ENCODE measurements at regions not wholly inside any gene's neighbourhood (a gene's known extent, or its start where the extent isn't known, plus 50 kb on each side); places are given as distances from the start of the nearest gene placed in this dataset.
"Not testable (repeated sequence)": the region's sequence is repeated elsewhere in the genome, so short reads cannot be mapped to it uniquely, and the experiment has no call there.

DNA sequence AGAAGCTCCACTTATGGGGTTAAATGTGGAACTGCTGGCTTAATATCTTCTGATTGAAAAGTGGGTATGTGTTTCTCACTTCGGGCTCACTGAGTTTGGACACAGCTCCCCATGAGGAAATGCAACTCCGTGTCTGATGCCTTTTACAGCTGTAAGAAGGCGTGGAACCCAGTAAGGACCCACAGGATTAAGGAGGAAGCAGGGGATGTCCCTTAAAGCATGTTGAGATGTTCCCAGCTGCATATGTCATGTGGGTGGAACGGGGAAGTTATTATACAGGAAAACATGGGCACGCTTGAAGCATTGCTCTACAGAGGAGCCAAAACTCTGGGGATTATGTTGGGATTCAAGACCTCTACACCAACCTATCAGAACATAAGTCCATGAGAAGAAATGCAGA lies 224.4 kb downstream of the NEBL start:
- no peak for FAIRE-seq
- 50 to 61% (median 58%) methylated on average over 5 of the region's 5 CpGs for WGBS, 3 donors

DNA sequence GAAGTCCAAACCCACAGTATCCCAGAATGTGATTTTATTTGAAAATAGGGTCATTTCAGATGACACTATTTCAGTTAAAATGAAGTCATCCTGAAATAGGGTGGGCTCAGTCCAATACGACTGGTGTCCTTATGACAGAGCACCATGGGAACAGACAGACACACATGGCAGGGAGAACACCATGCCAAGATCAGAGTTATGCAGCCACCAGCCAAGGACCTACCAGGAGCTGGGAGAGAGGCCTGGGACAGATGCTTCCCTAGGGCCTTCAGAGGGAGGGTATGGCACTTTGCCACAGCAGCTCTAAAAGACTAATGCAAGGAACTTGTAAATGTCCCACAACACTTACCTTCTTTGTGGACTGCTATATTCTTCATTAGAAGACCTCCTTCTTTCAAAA lies 226.5 kb downstream of the NEBL start:
- WGBS, 3 donors: 68 to 85% (median 83%) methylated on average over 1 of the region's 1 CpG
- no peak overlapping the region for H3K27ac ChIP-seq (ENCODE audit: low read depth in 1 of 3, low read length in 2 of 3)
- no peaks in the 10 kb centered on the region for H3K36me3 ChIP-seq (ENCODE audit: control insufficient read depth in 3 of 3, insufficient read depth in 2 of 3, low read depth in 1 of 3, low read length in 3 of 3)

More for the DNA sequence above, 224.4 kb downstream of the NEBL start:
- no peak overlapping the region for H3K4me3 ChIP-seq (ENCODE audit: low read depth in 1 of 3, low read length in 3 of 3)
- no peak for DNase-seq
- no peaks in the 10 kb centered on the region for H3K9me3 ChIP-seq (ENCODE audit: control insufficient read depth in 2 of 2, insufficient read depth in 1 of 2, low read depth in 1 of 2, low read length in 1 of 2)
- H3K27me3 ChIP-seq (ENCODE audit: control insufficient read depth in 3 of 3, insufficient read depth in 3 of 3, low read length in 3 of 3): no peaks in the 10 kb centered on the region
- no peak overlapping the region for H3K27ac ChIP-seq (ENCODE audit: low read depth in 1 of 3, low read length in 2 of 3)
- no peaks in the 10 kb centered on the region for H3K36me3 ChIP-seq (ENCODE audit: control insufficient read depth in 3 of 3, insufficient read depth in 2 of 3, low read depth in 1 of 3, low read length in 3 of 3)
- H3K4me1 ChIP-seq (ENCODE audit: control insufficient read depth in 3 of 3, insufficient read depth in 2 of 3, low read depth in 1 of 3, low read length in 2 of 3): no peaks in the 10 kb centered on the region

DNA sequence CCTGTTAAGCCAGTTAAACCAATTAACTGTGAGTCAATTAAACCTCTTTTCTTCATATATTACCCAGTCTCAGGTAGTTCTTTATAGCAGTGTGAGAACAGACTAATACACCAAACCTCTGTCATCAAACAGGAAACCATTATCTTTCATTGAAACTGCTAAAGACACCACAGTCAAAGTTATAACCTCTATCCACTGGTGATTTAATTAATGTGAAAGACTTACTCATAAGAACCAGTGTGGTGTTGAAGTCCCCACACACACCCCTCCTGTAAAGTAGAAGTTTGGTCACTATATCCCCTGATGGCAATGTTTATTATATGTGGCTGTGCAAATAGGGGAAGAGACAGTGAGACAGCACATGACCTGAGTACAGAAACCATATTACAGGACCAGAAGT lies 228.1 kb downstream of the NEBL start:
- H3K27me3 ChIP-seq (ENCODE audit: control insufficient read depth in 3 of 3, insufficient read depth in 3 of 3, low read length in 3 of 3): no peaks in the 10 kb centered on the region
- H3K4me3 ChIP-seq (ENCODE audit: low read depth in 1 of 3, low read length in 3 of 3): no peak overlapping the region
- no peak overlapping the region for H3K27ac ChIP-seq (ENCODE audit: low read depth in 1 of 3, low read length in 2 of 3)
- no peaks in the 10 kb centered on the region for H3K4me1 ChIP-seq (ENCODE audit: control insufficient read depth in 3 of 3, insufficient read depth in 2 of 3, low read depth in 1 of 3, low read length in 2 of 3)
- H3K36me3 ChIP-seq (ENCODE audit: control insufficient read depth in 3 of 3, insufficient read depth in 2 of 3, low read depth in 1 of 3, low read length in 3 of 3): no peaks in the 10 kb centered on the region
- DNase-seq (no peak), FAIRE-seq (no peak)
- H3K9me3 ChIP-seq (ENCODE audit: control insufficient read depth in 2 of 2, insufficient read depth in 1 of 2, low read depth in 1 of 2, low read length in 1 of 2): no peaks in the 10 kb centered on the region

More for the DNA sequence above, 226.5 kb downstream of the NEBL start:
- Histone ChIP-seq H3K4me3 (ENCODE audit: low read depth in 1 of 3, low read length in 3 of 3) (no peak overlapping the region), H3K27me3 (ENCODE audit: control insufficient read depth in 3 of 3, insufficient read depth in 3 of 3, low read length in 3 of 3) (no peaks in the 10 kb centered on the region), H3K9me3 (ENCODE audit: control insufficient read depth in 2 of 2, insufficient read depth in 1 of 2, low read depth in 1 of 2, low read length in 1 of 2) (no peaks in the 10 kb centered on the region), H3K4me1 (ENCODE audit: control insufficient read depth in 3 of 3, insufficient read depth in 2 of 3, low read depth in 1 of 3, low read length in 2 of 3) (no peaks in the 10 kb centered on the region)
- no peak for FAIRE-seq
- DNase-seq: no peak

DNA sequence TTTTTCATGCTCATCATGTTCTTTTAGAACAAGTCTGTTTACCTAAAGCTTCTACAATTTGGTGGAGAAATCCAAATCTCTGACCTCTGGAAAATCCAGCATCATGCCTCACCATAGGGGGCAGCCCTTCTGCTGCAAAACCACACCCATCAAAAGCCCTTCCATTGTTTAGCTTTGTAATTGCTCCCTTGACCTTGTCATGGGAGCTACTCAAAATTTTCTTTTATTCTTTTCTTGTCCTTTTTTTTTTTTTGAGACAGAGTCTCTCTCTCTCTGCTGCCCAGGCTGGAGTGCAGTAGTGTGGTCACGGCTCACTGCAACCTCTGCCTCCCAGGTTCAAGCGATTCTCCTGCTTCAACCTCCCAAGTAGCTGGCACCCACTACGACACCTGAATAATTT lies 234.4 kb downstream of the NEBL start:
- no peak overlapping the region for H3K4me3 ChIP-seq (ENCODE audit: low read depth in 1 of 3, low read length in 3 of 3)
- FAIRE-seq: no peak
- peaks cover 0 to 5% of the 10 kb centered on the region in 2 donors for H3K9me3 ChIP-seq (ENCODE audit: control insufficient read depth in 2 of 2, insufficient read depth in 1 of 2, low read depth in 1 of 2, low read length in 1 of 2)
- H3K4me1 ChIP-seq (ENCODE audit: control insufficient read depth in 3 of 3, insufficient read depth in 2 of 3, low read depth in 1 of 3, low read length in 2 of 3): no peaks in the 10 kb centered on the region
- H3K27ac ChIP-seq (ENCODE audit: low read depth in 1 of 3, low read length in 2 of 3): no peak overlapping the region
- H3K36me3 ChIP-seq (ENCODE audit: control insufficient read depth in 3 of 3, insufficient read depth in 2 of 3, low read depth in 1 of 3, low read length in 3 of 3): no peaks in the 10 kb centered on the region
- no peak for DNase-seq
- H3K27me3 ChIP-seq (ENCODE audit: control insufficient read depth in 3 of 3, insufficient read depth in 3 of 3, low read length in 3 of 3): no peaks in the 10 kb centered on the region
- 92 to 96% (median 93%) methylated on average over 3 of the region's 3 CpGs for WGBS, 3 donors

DNA sequence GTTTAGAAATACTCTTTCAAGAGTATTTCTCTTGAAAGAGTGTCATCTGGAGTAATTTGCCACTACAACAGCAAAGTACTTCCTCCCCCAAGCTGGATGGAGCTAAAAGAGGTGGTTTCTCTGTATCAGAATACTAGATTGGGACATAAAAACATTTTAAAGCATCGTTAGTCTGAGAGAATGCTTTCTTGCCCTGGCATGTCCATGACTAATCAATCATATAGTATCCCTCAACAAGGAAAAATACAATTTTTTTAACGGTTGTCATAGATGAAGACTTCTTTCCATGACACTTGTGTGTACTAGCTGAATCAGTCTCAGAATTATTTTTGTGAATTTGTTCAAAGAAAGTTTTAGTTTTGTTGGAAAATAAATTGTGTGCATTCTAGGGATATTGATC lies 237.9 kb downstream of the NEBL start:
- Histone ChIP-seq H3K27me3 (ENCODE audit: control insufficient read depth in 3 of 3, insufficient read depth in 3 of 3, low read length in 3 of 3) (no peaks in the 10 kb centered on the region), H3K27ac (ENCODE audit: low read depth in 1 of 3, low read length in 2 of 3) (no peak overlapping the region), H3K4me3 (ENCODE audit: low read depth in 1 of 3, low read length in 3 of 3) (no peak overlapping the region), H3K4me1 (ENCODE audit: control insufficient read depth in 3 of 3, insufficient read depth in 2 of 3, low read depth in 1 of 3, low read length in 2 of 3) (no peaks in the 10 kb centered on the region), H3K9me3 (ENCODE audit: control insufficient read depth in 2 of 2, insufficient read depth in 1 of 2, low read depth in 1 of 2, low read length in 1 of 2) (peaks cover 0 to 5% of the 10 kb centered on the region in 2 donors), H3K36me3 (ENCODE audit: control insufficient read depth in 3 of 3, insufficient read depth in 2 of 3, low read depth in 1 of 3, low read length in 3 of 3) (no peaks in the 10 kb centered on the region)
- WGBS, 3 donors: 61 to 69% (median 69%) methylated on average over 2 of the region's 2 CpGs
- DNase-seq (no peak), FAIRE-seq (no peak)

DNA sequence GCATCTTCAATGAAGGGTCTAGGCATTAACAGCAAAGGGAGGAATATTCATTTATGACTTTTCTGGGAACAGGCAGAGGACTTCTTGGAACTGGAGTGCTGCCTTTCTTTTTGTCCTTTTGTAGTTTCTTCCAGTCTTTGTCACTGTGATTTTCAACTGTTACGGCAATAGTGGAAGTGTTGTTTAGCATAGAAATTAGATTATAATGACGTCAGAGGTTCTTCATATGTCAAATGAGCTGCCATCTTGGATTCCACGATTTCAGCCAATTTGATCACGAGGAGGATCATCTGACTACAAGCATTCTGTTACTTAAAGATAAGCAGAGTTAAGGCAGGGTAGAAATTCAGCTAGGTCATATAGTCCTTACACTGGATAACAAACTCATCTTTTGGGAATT lies 239.0 kb downstream of the NEBL start:
- no peaks in the 10 kb centered on the region for H3K27me3 ChIP-seq (ENCODE audit: control insufficient read depth in 3 of 3, insufficient read depth in 3 of 3, low read length in 3 of 3)
- peaks cover 0 to 5% of the 10 kb centered on the region in 2 donors for H3K9me3 ChIP-seq (ENCODE audit: control insufficient read depth in 2 of 2, insufficient read depth in 1 of 2, low read depth in 1 of 2, low read length in 1 of 2)
- H3K4me1 ChIP-seq (ENCODE audit: control insufficient read depth in 3 of 3, insufficient read depth in 2 of 3, low read depth in 1 of 3, low read length in 2 of 3): no peaks in the 10 kb centered on the region
- H3K4me3 ChIP-seq (ENCODE audit: low read depth in 1 of 3, low read length in 3 of 3): no peak overlapping the region
- no peak for FAIRE-seq
- WGBS, 3 donors: 79 to 92% (median 84%) methylated on average over 4 of the region's 4 CpGs
- H3K27ac ChIP-seq (ENCODE audit: low read depth in 1 of 3, low read length in 2 of 3): no peak overlapping the region
- DNase-seq: no peak
- H3K36me3 ChIP-seq (ENCODE audit: control insufficient read depth in 3 of 3, insufficient read depth in 2 of 3, low read depth in 1 of 3, low read length in 3 of 3): no peaks in the 10 kb centered on the region

DNA sequence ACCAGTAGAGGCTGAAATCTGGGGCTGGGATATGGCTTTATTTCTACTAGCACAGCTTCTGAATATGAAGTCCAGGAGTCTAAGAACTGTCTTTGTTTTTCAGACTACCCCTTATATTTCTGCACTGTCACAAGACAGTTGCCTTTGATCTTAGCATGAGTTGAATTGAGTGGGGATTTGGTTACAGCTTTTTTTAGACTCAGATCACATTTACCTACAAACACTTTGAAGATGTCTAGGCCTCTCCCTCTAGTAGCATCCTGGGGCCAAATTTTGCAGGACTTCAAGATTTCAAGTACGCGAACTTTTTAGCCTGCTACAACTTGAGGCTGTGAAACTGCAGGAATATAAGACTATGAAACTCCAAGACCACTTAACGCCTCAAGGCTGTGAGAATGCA lies 240.2 kb downstream of the NEBL start:
- Histone ChIP-seq H3K4me3 (ENCODE audit: low read depth in 1 of 3, low read length in 3 of 3) (no peak overlapping the region), H3K27me3 (ENCODE audit: control insufficient read depth in 3 of 3, insufficient read depth in 3 of 3, low read length in 3 of 3) (no peaks in the 10 kb centered on the region), H3K9me3 (ENCODE audit: control insufficient read depth in 2 of 2, insufficient read depth in 1 of 2, low read depth in 1 of 2, low read length in 1 of 2) (no peaks in the 10 kb centered on the region), H3K27ac (ENCODE audit: low read depth in 1 of 3, low read length in 2 of 3) (no peak overlapping the region), H3K4me1 (ENCODE audit: control insufficient read depth in 3 of 3, insufficient read depth in 2 of 3, low read depth in 1 of 3, low read length in 2 of 3) (no peaks in the 10 kb centered on the region), H3K36me3 (ENCODE audit: control insufficient read depth in 3 of 3, insufficient read depth in 2 of 3, low read depth in 1 of 3, low read length in 3 of 3) (no peaks in the 10 kb centered on the region)
- no peak for FAIRE-seq
- no peak for DNase-seq
- 84 to 91% (median 90%) methylated on average over 3 of the region's 3 CpGs for WGBS, 3 donors

DNA sequence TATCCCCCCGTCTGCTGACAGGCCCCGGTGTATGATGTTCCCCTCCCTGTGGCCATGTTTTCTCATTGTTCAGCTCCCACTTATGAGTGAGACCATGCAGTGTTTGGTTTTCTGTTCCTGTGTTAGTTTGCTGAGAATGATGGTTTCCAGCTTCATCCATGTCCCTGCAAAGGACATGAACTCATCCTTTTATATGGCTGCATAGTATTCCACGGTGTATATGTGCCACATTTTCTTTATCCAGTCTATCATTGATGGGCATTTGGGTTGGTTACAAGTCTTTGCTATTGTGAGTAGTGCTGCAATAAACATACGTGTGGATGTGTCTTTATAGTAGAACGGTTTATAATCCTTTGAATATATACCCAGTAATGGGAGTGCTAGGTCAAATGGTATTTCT lies 244.7 kb downstream of the NEBL start:
- H3K27ac ChIP-seq (ENCODE audit: low read depth in 1 of 3, low read length in 2 of 3); H3K27me3 ChIP-seq (ENCODE audit: control insufficient read depth in 3 of 3, insufficient read depth in 3 of 3, low read length in 3 of 3); FAIRE-seq; DNase-seq; H3K4me1 ChIP-seq (ENCODE audit: control insufficient read depth in 3 of 3, insufficient read depth in 2 of 3, low read depth in 1 of 3, low read length in 2 of 3); H3K4me3 ChIP-seq (ENCODE audit: low read depth in 1 of 3, low read length in 3 of 3); H3K36me3 ChIP-seq (ENCODE audit: control insufficient read depth in 3 of 3, insufficient read depth in 2 of 3, low read depth in 1 of 3, low read length in 3 of 3); H3K9me3 ChIP-seq (ENCODE audit: control insufficient read depth in 2 of 2, insufficient read depth in 1 of 2, low read depth in 1 of 2, low read length in 1 of 2): not testable (repeated sequence)
- WGBS, 3 donors: 81 to 88% (median 87%) methylated on average over 5 of the region's 5 CpGs

DNA sequence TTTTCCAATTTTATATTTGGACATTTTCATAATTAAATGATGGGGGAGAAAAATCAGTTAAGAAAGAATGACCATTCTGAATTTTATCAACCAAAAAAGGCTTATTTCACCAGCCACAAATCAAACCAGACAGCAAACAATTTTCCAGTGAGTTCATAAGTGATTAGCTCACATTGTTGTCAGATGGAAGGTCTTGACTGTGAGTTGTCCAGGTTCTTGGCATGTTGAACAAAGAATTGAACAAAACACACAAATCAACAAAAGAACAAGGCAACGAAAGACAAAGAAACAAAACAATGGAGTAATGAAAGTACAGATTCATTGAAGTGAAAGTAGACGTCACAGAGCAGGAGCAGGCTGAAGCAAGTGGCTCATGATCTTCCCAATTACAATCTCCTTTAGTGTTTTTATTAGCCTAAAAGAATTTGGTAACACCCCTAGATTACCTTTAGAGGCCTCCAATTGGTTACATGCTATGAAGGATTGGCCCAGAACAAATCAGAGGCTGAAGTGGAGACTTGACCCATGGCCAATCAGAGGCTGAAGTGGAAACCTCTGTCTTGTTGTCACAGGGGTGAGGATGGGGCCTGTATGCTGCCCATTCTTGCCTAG lies 248.7 kb downstream of the NEBL start:
- Histone ChIP-seq H3K9me3 (ENCODE audit: control insufficient read depth in 2 of 2, insufficient read depth in 1 of 2, low read depth in 1 of 2, low read length in 1 of 2) (no peaks in the 10 kb centered on the region), H3K27me3 (ENCODE audit: control insufficient read depth in 3 of 3, insufficient read depth in 3 of 3, low read length in 3 of 3) (no peaks in the 10 kb centered on the region), H3K4me3 (ENCODE audit: low read depth in 1 of 3, low read length in 3 of 3) (no peak overlapping the region), H3K4me1 (ENCODE audit: control insufficient read depth in 3 of 3, insufficient read depth in 2 of 3, low read depth in 1 of 3, low read length in 2 of 3) (no peaks in the 10 kb centered on the region), H3K27ac (ENCODE audit: low read depth in 1 of 3, low read length in 2 of 3) (no peak overlapping the region), H3K36me3 (ENCODE audit: control insufficient read depth in 3 of 3, insufficient read depth in 2 of 3, low read depth in 1 of 3, low read length in 3 of 3) (no peaks in the 10 kb centered on the region)
- DNase-seq: no peak
- FAIRE-seq: no peak
- 33 to 74% (median 58%) methylated on average over 2 of the region's 2 CpGs for WGBS, 3 donors
